Adrenal gland (tissue), 9 donors: ENCODE measurements at regions not wholly inside any gene's neighbourhood (a gene's known extent, or its start where the extent isn't known, plus 50 kb on each side); places are given as distances from the start of the nearest gene placed in this dataset.

Experiments
- DNase-seq, 7 donors: peaks; one replicate each; pipeline ENCODE4 v3.0.0-alpha.2; 2019 to 2020
- H3K27ac ChIP-seq, 5 donors: fragments of 200-600 bp; sonication (generic) in 4 of 5; 1 replicate in 3 of 5; 2 replicates in 2 of 5; pipeline versions ENCODE4 v1.5.1 to v1.8.0; 2016 to 2020; ENCODE audit warnings: mild to moderate bottlenecking in 1 of 5
- H3K27me3 ChIP-seq: fragments of 200-600 bp; 2 replicates; pipeline ENCODE4 v1.8.0; 2021
- H3K36me3 ChIP-seq, 2 donors: fragments of 200-600 bp; replicated peaks in 1 of 2; 1 replicate in 1 of 2; 2 replicates in 1 of 2; pipeline versions ENCODE4 v1.5.1 to v1.8.0; 2018 to 2022
- H3K4me1 ChIP-seq, 2 donors: fragments of 200-600 bp; replicated peaks in 1 of 2; 1 replicate in 1 of 2; 2 replicates in 1 of 2; pipeline versions ENCODE4 v1.5.1 to v1.8.0; 2018 to 2021
- H3K4me3 ChIP-seq, 4 donors: fragments of 200-600 bp; sonication (generic) in 3 of 4; one replicate each; pipeline ENCODE4 v1.5.1; 2016 to 2018
- H3K9me3 ChIP-seq, 3 donors: fragments of 200-600 bp; sonication (generic) in 1 of 3; replicated peaks in 1 of 3; 1 replicate in 2 of 3; 2 replicates in 1 of 3; pipeline versions ENCODE4 v1.5.1 to v1.8.0; 2016 to 2021
- POLR2A ChIP-seq, 2 donors: fragments of 450-650 bp; IDR thresholded peaks; one replicate each; pipeline ENCODE4 v1.6.1; 2017; ENCODE audit warnings: antibody characterized with exemption in 2 of 2, mild to moderate bottlenecking in 2 of 2, moderate library complexity in 1 of 2
- WGBS, 4 donors: extraction: QIAGEN DNeasy Blood & Tissue Kit in 2 of 4; methylation state at CpG; one replicate each; pipeline versions ENCODE4 v1.1.5 to v1.1.7; 2013 to 2017; 5-methylcytosine and 5-hydroxymethylcytosine counted together
- intact Hi-C, 2 donors: fragments of 100-400 bp; cut with DNase I; formaldehyde crosslinking; loops; one replicate each; pipeline versions ENCODE4 v1.14.1 to v1.15.0; 2022 to 2023
- TF ChIP-seq, protein P1 (sequence below), 6 experiments: fragments of 450-650 bp in 4 of 6; fragments of 200-600 bp in 2 of 6; sonication (generic) in 1 of 6; IDR thresholded peaks; 1 replicate in 5 of 6; 2 replicates in 1 of 6; pipeline versions ENCODE4 v1.5.1 to v1.8.0; 2016 to 2021; ENCODE audit warnings: antibody characterized with exemption in 6 of 6, mild to moderate bottlenecking in 2 of 6, moderate library complexity in 1 of 6
- donor health status: healthy with polysubstance abuse.
- donor health status: Bipolar disorder and iron deficiency.
- donor health status: DM: yes; HTN: yes; CAD: no.
- donor health status: DM: no; HTN: no; CAD: no.
- donor health status: DM: no; HTN: no; CAD: no.

GRCh38 chr1:29500651-29501050 lies 264.3 kb downstream of the PTPRU start:
- H3K9me3 ChIP-seq = no peaks in the 10 kb centered on the region
- no peaks in the 10 kb centered on the region for H3K27me3 ChIP-seq
- no peak overlapping the region for H3K27ac ChIP-seq
- H3K4me1 ChIP-seq = no peaks in the 10 kb centered on the region
- TF ChIP-seq, protein P1, sequence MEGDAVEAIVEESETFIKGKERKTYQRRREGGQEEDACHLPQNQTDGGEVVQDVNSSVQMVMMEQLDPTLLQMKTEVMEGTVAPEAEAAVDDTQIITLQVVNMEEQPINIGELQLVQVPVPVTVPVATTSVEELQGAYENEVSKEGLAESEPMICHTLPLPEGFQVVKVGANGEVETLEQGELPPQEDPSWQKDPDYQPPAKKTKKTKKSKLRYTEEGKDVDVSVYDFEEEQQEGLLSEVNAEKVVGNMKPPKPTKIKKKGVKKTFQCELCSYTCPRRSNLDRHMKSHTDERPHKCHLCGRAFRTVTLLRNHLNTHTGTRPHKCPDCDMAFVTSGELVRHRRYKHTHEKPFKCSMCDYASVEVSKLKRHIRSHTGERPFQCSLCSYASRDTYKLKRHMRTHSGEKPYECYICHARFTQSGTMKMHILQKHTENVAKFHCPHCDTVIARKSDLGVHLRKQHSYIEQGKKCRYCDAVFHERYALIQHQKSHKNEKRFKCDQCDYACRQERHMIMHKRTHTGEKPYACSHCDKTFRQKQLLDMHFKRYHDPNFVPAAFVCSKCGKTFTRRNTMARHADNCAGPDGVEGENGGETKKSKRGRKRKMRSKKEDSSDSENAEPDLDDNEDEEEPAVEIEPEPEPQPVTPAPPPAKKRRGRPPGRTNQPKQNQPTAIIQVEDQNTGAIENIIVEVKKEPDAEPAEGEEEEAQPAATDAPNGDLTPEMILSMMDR (IDR thresholded peaks at IDR 0.05) = no peak
- TF ChIP-seq POLR2A (IDR thresholded peaks at IDR 0.05) = no peak
- intact Hi-C loops = no loop called here
- no peaks in the 10 kb centered on the region for H3K36me3 ChIP-seq
- WGBS, 4 donors = 77 to 90% (median 89%) methylated on average over 5 of the region's 5 CpGs
- no peak overlapping the region for H3K4me3 ChIP-seq
- DNase-seq = no peak

DNA sequence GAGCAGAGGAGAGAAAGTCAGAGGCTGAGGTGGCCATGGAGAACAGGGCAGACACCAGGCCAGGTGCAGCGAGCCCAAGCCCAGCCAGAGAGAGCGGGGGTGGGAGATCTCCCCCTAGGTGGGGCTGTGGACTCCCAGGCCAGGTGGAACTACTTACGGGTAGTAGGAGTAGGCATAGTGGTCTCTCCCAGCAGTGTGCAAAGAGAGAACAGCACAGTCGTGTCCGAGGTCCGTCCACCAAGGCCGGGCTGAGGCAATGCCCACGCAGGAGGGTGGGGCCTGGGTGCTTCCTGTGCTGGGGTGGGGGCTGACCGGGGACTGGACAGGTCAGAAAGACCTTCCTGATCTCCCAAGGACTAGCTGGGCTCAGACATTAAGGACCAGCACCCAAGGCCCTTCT lies 263.7 kb downstream of the PTPRU start:
- Histone ChIP-seq H3K9me3 (no peaks in the 10 kb centered on the region), H3K27me3 (no peaks in the 10 kb centered on the region), H3K4me3 (no peak overlapping the region), H3K36me3 (no peaks in the 10 kb centered on the region), H3K4me1 (no peaks in the 10 kb centered on the region), H3K27ac (no peak overlapping the region)
- TF ChIP-seq, protein P1 (IDR thresholded peaks at IDR 0.05) = no peak
- no peak for TF ChIP-seq POLR2A (IDR thresholded peaks at IDR 0.05)
- DNase-seq = no peak
- 76 to 92% (median 89%) methylated on average over 3 to 9 of the region's 9 CpGs for WGBS, 4 donors
- intact Hi-C loops = no loop called here

DNA sequence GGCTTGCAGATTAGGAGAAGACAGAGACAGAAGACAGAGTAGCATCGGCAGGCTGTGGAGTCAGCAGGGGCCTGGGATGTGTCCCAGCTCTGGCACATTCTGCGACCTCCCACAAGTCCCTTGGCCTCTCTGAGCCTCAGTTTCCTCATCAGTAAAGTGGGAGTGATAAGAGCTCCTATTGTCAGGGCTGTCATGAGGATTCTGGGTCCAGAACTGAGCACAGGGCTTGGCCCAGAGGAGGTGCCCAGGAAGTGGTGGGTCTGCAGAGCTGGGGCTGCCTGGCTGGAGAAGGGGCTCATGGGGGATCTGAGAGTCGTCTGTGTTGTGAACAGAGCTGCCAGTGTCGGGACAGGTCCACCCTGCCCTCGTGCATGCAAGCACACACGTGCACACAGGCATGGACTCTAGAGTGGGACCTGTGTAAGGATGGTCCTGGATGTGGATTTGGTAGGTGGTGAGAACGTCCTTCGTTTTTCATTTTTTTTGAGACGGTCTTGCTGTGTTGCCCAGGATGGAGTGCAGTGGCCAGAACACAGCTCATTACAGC lies 262.9 kb downstream of the PTPRU start:
- Histone ChIP-seq H3K9me3 (no peaks in the 10 kb centered on the region), H3K4me3 (no peak overlapping the region), H3K4me1 (no peaks in the 10 kb centered on the region), H3K36me3 (no peaks in the 10 kb centered on the region), H3K27ac (no peak overlapping the region), H3K27me3 (no peaks in the 10 kb centered on the region)
- no peak for DNase-seq
- WGBS, 4 donors = 71 to 86% (median 79%) methylated on average over 3 to 9 of the region's 9 CpGs
- intact Hi-C loops = no loop called here
- TF ChIP-seq, protein P1 (IDR thresholded peaks at IDR 0.05) = no peak
- TF ChIP-seq POLR2A (IDR thresholded peaks at IDR 0.05) = no peak

GRCh38 chr1:29498126-29499103 lies 262.1 kb downstream of the PTPRU start:
- intact Hi-C loops = no loop called here
- H3K4me1 ChIP-seq = no peaks in the 10 kb centered on the region
- DNase-seq = no peak

More at GRCh38 chr1:29498126-29499103, 262.1 kb downstream of the PTPRU start:
- no peak for TF ChIP-seq POLR2A (IDR thresholded peaks at IDR 0.05)
- TF ChIP-seq, protein P1 (IDR thresholded peaks at IDR 0.05) = no peak
- no peaks in the 10 kb centered on the region for H3K9me3 ChIP-seq
- no peak overlapping the region for H3K4me3 ChIP-seq
- no peaks in the 10 kb centered on the region for H3K36me3 ChIP-seq
- H3K27ac ChIP-seq = no peak overlapping the region
- WGBS, 4 donors = 82 to 87% (median 85%) methylated on average over 10 to 14 of the region's 14 CpGs
- H3K27me3 ChIP-seq = no peaks in the 10 kb centered on the region
